ENCODE measurements at regions not wholly inside any gene's neighbourhood (a gene's known extent, or its start where the extent isn't known, plus 50 kb on each side); places are given as distances from the start of the nearest gene placed in this dataset.

DNA sequence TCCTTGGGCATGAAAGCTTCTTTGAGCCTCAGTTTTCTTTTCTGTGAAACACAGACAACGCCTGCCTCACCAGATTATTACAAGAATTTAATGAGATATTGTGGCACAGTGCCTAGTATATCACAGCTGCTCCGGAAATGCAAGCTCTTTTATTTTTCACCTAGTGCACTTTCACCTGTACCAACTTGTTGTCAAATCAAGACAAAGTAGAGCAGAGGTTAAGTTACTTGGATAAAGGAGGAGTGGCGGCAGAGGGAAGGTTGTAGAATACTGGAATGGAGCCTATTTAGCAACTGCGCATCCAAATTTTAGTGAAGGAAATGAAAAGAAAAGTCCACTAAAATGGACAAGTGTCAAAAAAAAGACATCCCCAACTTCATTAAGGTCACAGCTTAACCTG, 54.9 kb upstream of the RHOBTB1 start:
- Histone ChIP-seq H2BK5ac (ENCODE audit: low read length) (no peak overlapping the region), H3K4me3 (ENCODE audit: low read length in 2 of 2) (no peak overlapping the region), H3K27ac (replicated peaks; ENCODE audit: low read length) (no peak overlapping the region), H3K23ac (ENCODE audit: low read depth, low read length, poor library complexity) (no peak overlapping the region), H3K79me1 (ENCODE audit: low read depth, low read length) (no peaks in the 10 kb centered on the region), H3K9ac (ENCODE audit: low read depth, low read length, poor library complexity) (no peak overlapping the region), H2BK120ac (ENCODE audit: low read depth, low read length) (no peak overlapping the region), H3K4me1 (ENCODE audit: control insufficient read depth in 2 of 2, insufficient read depth in 1 of 2, low read depth in 1 of 2, low read length in 2 of 2) (peaks cover 0 to 5% of the 10 kb centered on the region in 2 donors), H3K36me3 (replicated peaks in 1 of 2; ENCODE audit: control insufficient read depth in 2 of 2, insufficient read depth in 2 of 2, low read length in 2 of 2) (no peaks in the 10 kb centered on the region), H3K18ac (ENCODE audit: low read length) (no peak overlapping the region), H3K4ac (ENCODE audit: low read length) (no peak overlapping the region), H3K14ac (ENCODE audit: low read length) (no peak overlapping the region), H2BK12ac (ENCODE audit: low read length) (no peak overlapping the region), H2AFZ (ENCODE audit: low read length) (no peak overlapping the region), H4K8ac (ENCODE audit: low read depth, low read length) (no peak overlapping the region), H2BK15ac (ENCODE audit: low read length) (no peak overlapping the region), H3K4me2 (ENCODE audit: insufficient read depth, low read length, poor library complexity, severe bottlenecking) (no peak overlapping the region), H3K9me3 (replicated peaks in 1 of 2; ENCODE audit: control insufficient read depth in 2 of 2, insufficient read depth in 1 of 2, low read depth in 1 of 2, low read length in 2 of 2) (no peaks in the 10 kb centered on the region), H2AK5ac (ENCODE audit: low read depth, low read length) (no peak overlapping the region), H4K91ac (ENCODE audit: low read depth, low read length, poor library complexity) (no peak overlapping the region), H3K27me3 (ENCODE audit: control insufficient read depth in 3 of 3, insufficient read depth in 3 of 3, low read depth in 1 of 3, low read length in 3 of 3) (peaks cover 0 to 48% (median 4%) of the 10 kb centered on the region in 3 experiments)
- DNase-seq (ENCODE audit: low spot score) = no peak
- WGBS, 2 donors (ENCODE audit: extremely low coverage in 2 of 2, insufficient read length in 2 of 2, insufficient replicate concordance in 1 of 2) = no CpG with 5 or more reads among the region's 4 CpGs

DNA sequence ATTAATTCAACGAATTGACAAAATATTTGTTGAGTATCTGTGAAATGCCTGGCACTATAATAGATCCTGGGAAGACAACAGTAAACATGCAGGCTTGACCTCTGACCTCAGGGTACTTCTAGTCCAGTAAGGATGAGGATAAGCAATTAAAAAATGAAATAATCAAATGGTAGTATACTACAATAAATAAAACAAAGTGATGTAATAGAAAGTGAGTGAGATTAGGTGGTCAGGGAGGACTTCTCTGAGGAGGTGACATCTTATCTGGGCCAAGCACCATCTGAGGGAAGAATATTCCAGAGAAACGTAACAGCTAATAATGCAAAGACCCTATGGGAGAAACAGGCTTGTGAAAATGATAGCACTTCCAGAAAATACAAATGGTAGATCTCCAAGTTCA, 50.1 kb upstream of the RHOBTB1 start:
- Histone ChIP-seq H3K9ac (ENCODE audit: low read depth, low read length, poor library complexity) (no peak overlapping the region), H3K27me3 (ENCODE audit: control insufficient read depth in 3 of 3, insufficient read depth in 3 of 3, low read depth in 1 of 3, low read length in 3 of 3) (peaks cover 0 to 21% (median 0%) of the 10 kb centered on the region in 3 experiments), H2AK5ac (ENCODE audit: low read depth, low read length) (no peak overlapping the region), H3K4me2 (ENCODE audit: insufficient read depth, low read length, poor library complexity, severe bottlenecking) (no peak overlapping the region), H3K79me1 (ENCODE audit: low read depth, low read length) (no peaks in the 10 kb centered on the region), H3K9me3 (replicated peaks in 1 of 2; ENCODE audit: control insufficient read depth in 2 of 2, insufficient read depth in 1 of 2, low read depth in 1 of 2, low read length in 2 of 2) (peaks cover 0 to 2% of the 10 kb centered on the region in 2 donors), H4K8ac (ENCODE audit: low read depth, low read length) (no peak overlapping the region), H3K36me3 (replicated peaks in 1 of 2; ENCODE audit: control insufficient read depth in 2 of 2, insufficient read depth in 2 of 2, low read length in 2 of 2) (no peaks in the 10 kb centered on the region), H3K18ac (ENCODE audit: low read length) (no peak overlapping the region), H3K4me3 (ENCODE audit: low read length in 2 of 2) (no peak overlapping the region), H3K4ac (ENCODE audit: low read length) (no peak overlapping the region), H4K91ac (ENCODE audit: low read depth, low read length, poor library complexity) (no peak overlapping the region), H2BK15ac (ENCODE audit: low read length) (no peak overlapping the region), H2BK12ac (ENCODE audit: low read length) (no peak overlapping the region), H3K4me1 (ENCODE audit: control insufficient read depth in 2 of 2, insufficient read depth in 1 of 2, low read depth in 1 of 2, low read length in 2 of 2) (no peaks in the 10 kb centered on the region), H3K27ac (replicated peaks; ENCODE audit: low read length) (no peak overlapping the region), H2BK120ac (ENCODE audit: low read depth, low read length) (no peak overlapping the region), H3K14ac (ENCODE audit: low read length) (no peak overlapping the region), H2AFZ (ENCODE audit: low read length) (no peak overlapping the region), H2BK5ac (ENCODE audit: low read length) (no peak overlapping the region), H3K23ac (ENCODE audit: low read depth, low read length, poor library complexity) (no peak overlapping the region)
- no CpG with 5 or more reads among the region's 2 CpGs for WGBS, 2 donors (ENCODE audit: extremely low coverage in 2 of 2, insufficient read length in 2 of 2, insufficient replicate concordance in 1 of 2)
- DNase-seq (ENCODE audit: low spot score) = no peak
